ENCODE measurements at regions not wholly inside any gene's neighbourhood (a gene's known extent, or its start where the extent isn't known, plus 50 kb on each side); places are given as distances from the start of the nearest gene placed in this dataset.

DNA sequence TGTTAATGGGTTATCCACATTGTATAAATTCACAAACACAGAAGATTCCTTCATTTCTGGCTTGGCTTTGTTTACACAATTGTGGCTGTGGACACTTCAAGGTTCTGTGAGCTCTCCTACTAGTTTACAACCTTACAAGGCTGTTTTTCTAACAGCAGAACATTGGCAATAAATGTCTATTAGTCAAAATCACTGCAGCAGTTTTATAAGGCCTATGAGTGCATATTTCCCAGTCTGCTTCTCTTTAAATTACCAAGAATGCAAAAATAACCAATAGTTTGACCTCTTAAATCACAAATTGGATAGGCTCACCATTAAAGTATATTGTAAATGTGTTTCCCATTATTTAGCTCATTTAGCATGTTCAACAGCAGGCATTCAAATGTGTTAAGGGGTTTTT, 239.2 kb downstream of the DKK2 start:
- peaks cover 0 to 1% (median 0%) of the 10 kb centered on the region in 7 donors for H3K9me3 Mint-ChIP-seq

DNA sequence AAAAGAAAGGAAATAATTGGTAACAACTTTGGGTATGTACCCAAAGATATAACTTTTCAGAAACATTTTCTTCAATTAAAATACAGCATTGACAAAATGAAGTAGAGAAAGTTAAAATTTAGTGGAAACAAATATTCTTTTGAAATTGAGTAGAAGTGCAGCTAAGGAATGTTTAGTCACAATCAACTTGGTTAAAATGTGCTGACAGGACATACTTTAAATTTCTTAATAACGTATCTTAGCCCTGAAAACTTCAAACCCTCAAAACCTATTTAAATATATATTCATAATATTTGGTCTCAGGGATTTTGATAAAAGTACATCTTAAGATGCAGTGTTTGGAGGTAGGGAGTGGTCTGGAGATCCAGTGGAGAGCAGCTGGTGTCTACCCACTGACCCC, 240.8 kb downstream of the DKK2 start:
- Histone ChIP-seq H3K27me3 (ENCODE audit: control insufficient read depth in 2 of 2, insufficient read depth in 2 of 2, low read length in 2 of 2) (peaks cover 3 to 5% of the 10 kb centered on the region in 2 donors), H3K4me3 (replicated peaks in 1 of 3; ENCODE audit: low read depth in 2 of 3, low read length in 3 of 3) (no peak overlapping the region), H3K9ac (ENCODE audit: insufficient read depth, low read length, poor library complexity, severe bottlenecking) (no peak overlapping the region), H3K4me2 (replicated peaks; ENCODE audit: extremely low read depth, low read length, poor library complexity, severe bottlenecking) (no peak overlapping the region), H2AFZ (ENCODE audit: insufficient read depth, low read depth, low read length, poor library complexity, severe bottlenecking) (no peak overlapping the region), H4K20me1 (ENCODE audit: insufficient read depth, low read length) (no peaks in the 10 kb centered on the region), H3K36me3 (replicated peaks in 1 of 2; ENCODE audit: control insufficient read depth in 1 of 2, insufficient read depth in 2 of 2, low read length in 2 of 2) (no peaks in the 10 kb centered on the region), H3K79me2 (ENCODE audit: insufficient read depth, low read length) (no peaks in the 10 kb centered on the region), H3K27ac (ENCODE audit: low read depth in 1 of 2, low read length in 2 of 2) (no peak overlapping the region), H3K4me1 (ENCODE audit: control insufficient read depth in 1 of 2, insufficient read depth in 2 of 2, low read length in 2 of 2) (no peaks in the 10 kb centered on the region), H3K9me3 (replicated peaks in 1 of 2; ENCODE audit: control insufficient read depth in 1 of 2, insufficient read depth in 1 of 2, low read length in 2 of 2) (no peaks in the 10 kb centered on the region)
- peaks cover 1 to 6% (median 5%) of the 10 kb centered on the region in 3 donors for H3K27me3 Mint-ChIP-seq (ENCODE audit: low read depth in 3 of 3)
- H3K27ac Mint-ChIP-seq, result no peak overlapping the region
- peaks cover 0 to 4% (median 0%) of the 10 kb centered on the region in 7 donors for H3K9me3 Mint-ChIP-seq
- TF ChIP-seq, protein P1, sequence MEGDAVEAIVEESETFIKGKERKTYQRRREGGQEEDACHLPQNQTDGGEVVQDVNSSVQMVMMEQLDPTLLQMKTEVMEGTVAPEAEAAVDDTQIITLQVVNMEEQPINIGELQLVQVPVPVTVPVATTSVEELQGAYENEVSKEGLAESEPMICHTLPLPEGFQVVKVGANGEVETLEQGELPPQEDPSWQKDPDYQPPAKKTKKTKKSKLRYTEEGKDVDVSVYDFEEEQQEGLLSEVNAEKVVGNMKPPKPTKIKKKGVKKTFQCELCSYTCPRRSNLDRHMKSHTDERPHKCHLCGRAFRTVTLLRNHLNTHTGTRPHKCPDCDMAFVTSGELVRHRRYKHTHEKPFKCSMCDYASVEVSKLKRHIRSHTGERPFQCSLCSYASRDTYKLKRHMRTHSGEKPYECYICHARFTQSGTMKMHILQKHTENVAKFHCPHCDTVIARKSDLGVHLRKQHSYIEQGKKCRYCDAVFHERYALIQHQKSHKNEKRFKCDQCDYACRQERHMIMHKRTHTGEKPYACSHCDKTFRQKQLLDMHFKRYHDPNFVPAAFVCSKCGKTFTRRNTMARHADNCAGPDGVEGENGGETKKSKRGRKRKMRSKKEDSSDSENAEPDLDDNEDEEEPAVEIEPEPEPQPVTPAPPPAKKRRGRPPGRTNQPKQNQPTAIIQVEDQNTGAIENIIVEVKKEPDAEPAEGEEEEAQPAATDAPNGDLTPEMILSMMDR (IDR thresholded peaks at IDR 0.05), result no peak
- H3K4me1 Mint-ChIP-seq, result no peaks in the 10 kb centered on the region
- H3K36me3 Mint-ChIP-seq, result no peaks in the 10 kb centered on the region
- no peak for DNase-seq
- WGBS (ENCODE audit: insufficient coverage), result no CpG with 5 or more reads among the region's 1 CpG
- intact Hi-C loops (cut with micrococcal nuclease), result no loop called here
- H3K4me3 Mint-ChIP-seq, result no peak overlapping the region

More for the DNA sequence above, 239.2 kb downstream of the DKK2 start:
- no peaks in the 10 kb centered on the region for H4K20me1 ChIP-seq (ENCODE audit: insufficient read depth, low read length)
- H3K36me3 ChIP-seq (replicated peaks in 1 of 2; ENCODE audit: control insufficient read depth in 1 of 2, insufficient read depth in 2 of 2, low read length in 2 of 2), result no peaks in the 10 kb centered on the region
- H3K4me3 Mint-ChIP-seq, result no peak overlapping the region
- no peaks in the 10 kb centered on the region for H3K79me2 ChIP-seq (ENCODE audit: insufficient read depth, low read length)
- no peak overlapping the region for H3K27ac ChIP-seq (ENCODE audit: low read depth in 1 of 2, low read length in 2 of 2)
- H3K36me3 Mint-ChIP-seq, result no peaks in the 10 kb centered on the region
- H3K9me3 ChIP-seq (replicated peaks in 1 of 2; ENCODE audit: control insufficient read depth in 1 of 2, insufficient read depth in 1 of 2, low read length in 2 of 2), result no peaks in the 10 kb centered on the region
- H3K27me3 Mint-ChIP-seq (ENCODE audit: low read depth in 3 of 3), result peaks cover 1 to 5% (median 5%) of the 10 kb centered on the region in 3 donors
- H3K4me3 ChIP-seq (replicated peaks in 1 of 3; ENCODE audit: low read depth in 2 of 3, low read length in 3 of 3), result no peak overlapping the region
- TF ChIP-seq, protein P1 (IDR thresholded peaks at IDR 0.05), result no peak
- intact Hi-C loops (cut with micrococcal nuclease), result no loop called here
- no peak overlapping the region for H2AFZ ChIP-seq (ENCODE audit: insufficient read depth, low read depth, low read length, poor library complexity, severe bottlenecking)
- H3K4me1 ChIP-seq (ENCODE audit: control insufficient read depth in 1 of 2, insufficient read depth in 2 of 2, low read length in 2 of 2), result no peaks in the 10 kb centered on the region
- DNase-seq, result no peak
- H3K9ac ChIP-seq (ENCODE audit: insufficient read depth, low read length, poor library complexity, severe bottlenecking), result no peak overlapping the region
- no peak overlapping the region for H3K27ac Mint-ChIP-seq
- peaks cover 3 to 5% of the 10 kb centered on the region in 2 donors for H3K27me3 ChIP-seq (ENCODE audit: control insufficient read depth in 2 of 2, insufficient read depth in 2 of 2, low read length in 2 of 2)
- H3K4me1 Mint-ChIP-seq, result no peaks in the 10 kb centered on the region
- no peak overlapping the region for H3K4me2 ChIP-seq (replicated peaks; ENCODE audit: extremely low read depth, low read length, poor library complexity, severe bottlenecking)
